Ascending aorta (tissue), 2 donors: ENCODE measurements at regions not wholly inside any gene's neighbourhood (a gene's known extent, or its start where the extent isn't known, plus 50 kb on each side); places are given as distances from the start of the nearest gene placed in this dataset.

Experiments
- DNase-seq, 2 donors: peaks; one replicate each; pipeline ENCODE4 v3.0.0-alpha.2; 2019; ENCODE audit warnings: low spot score in 2 of 2
- H3K27ac ChIP-seq, 2 donors: fragments of 200-600 bp; sonication (generic); one replicate each; pipeline ENCODE4 v1.5.1; 2016 to 2017; ENCODE audit warnings: mild to moderate bottlenecking in 1 of 2
- H3K27me3 ChIP-seq: fragments of 200-600 bp; sonication (generic); one replicate; pipeline ENCODE4 v1.5.1; 2017
- H3K36me3 ChIP-seq, 2 donors: fragments of 200-600 bp; sonication (generic); one replicate each; pipeline ENCODE4 v1.5.1; 2016
- H3K4me1 ChIP-seq, 2 donors: fragments of 200-600 bp; sonication (generic); one replicate each; pipeline ENCODE4 v1.5.1; 2016 to 2017; ENCODE audit warnings: mild to moderate bottlenecking in 1 of 2
- H3K4me3 ChIP-seq, 2 donors: fragments of 200-600 bp; sonication (generic); one replicate each; pipeline ENCODE4 v1.5.1; 2016 to 2017; ENCODE audit warnings: mild to moderate bottlenecking in 1 of 2
- H3K9me3 ChIP-seq, 2 donors: fragments of 200-600 bp; sonication (generic); one replicate each; pipeline ENCODE4 v1.5.1; 2016
- CTCF ChIP-seq, 3 experiments: fragments of 200-600 bp in 2 of 3; fragments of 450-650 bp in 1 of 3; sonication (generic) in 2 of 3; IDR thresholded peaks; one replicate each; pipeline ENCODE4 v1.5.1; 2016 to 2019; ENCODE audit warnings: antibody characterized with exemption in 3 of 3, mild to moderate bottlenecking in 1 of 3, moderate library complexity in 1 of 3
- intact Hi-C: fragments of 100-400 bp; cut with DNase I; formaldehyde crosslinking; loops from one replicate; pipeline ENCODE4 v1.15.1; 2023

- intact Hi-C loops = no loop called here
- H3K4me1 ChIP-seq = no peaks in the 10 kb centered on the region
- no peaks in the 10 kb centered on the region for H3K36me3 ChIP-seq
- no peak overlapping the region for H3K4me3 ChIP-seq
- TF ChIP-seq CTCF (IDR thresholded peaks at IDR 0.05) = no peak
- H3K27ac ChIP-seq = no peak overlapping the region
- no peaks in the 10 kb centered on the region for H3K27me3 ChIP-seq
- H3K9me3 ChIP-seq = no peaks in the 10 kb centered on the region
- no peak for DNase-seq
These were observed 384.9 kb upstream of the NXPH2 start for GRCh38 chr2:139165041-139165440.

GRCh38 chr2:139162957-139163356 is 382.8 kb upstream of the NXPH2 start:
- Histone ChIP-seq H3K4me1 (no peaks in the 10 kb centered on the region), H3K9me3 (no peaks in the 10 kb centered on the region), H3K4me3 (no peak overlapping the region), H3K36me3 (no peaks in the 10 kb centered on the region), H3K27ac (no peak overlapping the region), H3K27me3 (no peaks in the 10 kb centered on the region)
- intact Hi-C loops = no loop called here
- no peak for TF ChIP-seq CTCF (IDR thresholded peaks at IDR 0.05)
- no peak for DNase-seq

GRCh38 chr2:139162456-139162855 is 382.3 kb upstream of the NXPH2 start:
- no peaks in the 10 kb centered on the region for H3K36me3 ChIP-seq
- DNase-seq = no peak
- no peak for TF ChIP-seq CTCF (IDR thresholded peaks at IDR 0.05)
- no peak overlapping the region for H3K27ac ChIP-seq
- intact Hi-C loops = no loop called here
- H3K27me3 ChIP-seq = no peaks in the 10 kb centered on the region
- no peaks in the 10 kb centered on the region for H3K9me3 ChIP-seq
- no peak overlapping the region for H3K4me3 ChIP-seq
- no peaks in the 10 kb centered on the region for H3K4me1 ChIP-seq

GRCh38 chr2:139160836-139161235 is 380.6 kb upstream of the NXPH2 start:
- Histone ChIP-seq H3K4me3 (no peak overlapping the region), H3K4me1 (no peaks in the 10 kb centered on the region), H3K9me3 (no peaks in the 10 kb centered on the region), H3K36me3 (no peaks in the 10 kb centered on the region), H3K27me3 (no peaks in the 10 kb centered on the region), H3K27ac (no peak overlapping the region)
- intact Hi-C loops = no loop called here
- no peak for DNase-seq
- TF ChIP-seq CTCF (IDR thresholded peaks at IDR 0.05) = no peak

- Histone ChIP-seq H3K4me3 (no peak overlapping the region), H3K27ac (no peak overlapping the region), H3K36me3 (no peaks in the 10 kb centered on the region), H3K27me3 (no peaks in the 10 kb centered on the region), H3K4me1 (no peaks in the 10 kb centered on the region), H3K9me3 (no peaks in the 10 kb centered on the region)
- intact Hi-C loops = no loop called here
- no peak for TF ChIP-seq CTCF (IDR thresholded peaks at IDR 0.05)
- no peak for DNase-seq
These were observed 379.0 kb upstream of the NXPH2 start for GRCh38 chr2:139159177-139159576.

- Histone ChIP-seq H3K4me1 (no peaks in the 10 kb centered on the region), H3K4me3 (no peak overlapping the region), H3K27ac (no peak overlapping the region), H3K9me3 (no peaks in the 10 kb centered on the region), H3K27me3 (no peaks in the 10 kb centered on the region), H3K36me3 (no peaks in the 10 kb centered on the region)
- no peak for TF ChIP-seq CTCF (IDR thresholded peaks at IDR 0.05)
- DNase-seq = no peak
- intact Hi-C loops = no loop called here
These were observed 376.5 kb upstream of the NXPH2 start for GRCh38 chr2:139156730-139157129.
